Astrocyte of the spinal cord (primary cell): ENCODE measurements at regions not wholly inside any gene's neighbourhood (a gene's known extent, or its start where the extent isn't known, plus 50 kb on each side); places are given as distances from the start of the nearest gene placed in this dataset.

Source experiments
- DNase-seq: peaks from one replicate; pipeline ENCODE4 v3.0.0; 2011; ENCODE audit warnings: low read depth, low spot score
- H3K4me3 ChIP-seq: 2 replicates; pipeline ENCODE4 v1.5.1; 2011; ENCODE audit warnings: low read depth, mild to moderate bottlenecking, low read length, moderate library complexity
- CTCF ChIP-seq: IDR thresholded peaks from 2 replicates; pipeline ENCODE4 v1.5.1; 2012; ENCODE audit warnings: low read depth, mild to moderate bottlenecking, low read length, inconsistent platforms
- in situ Hi-C: cut with HindIII; loops from 2 replicates; pipeline ENCODE4 v1.10.0; 2017; ENCODE audit warnings: low sequenced_read_pairs

DNA sequence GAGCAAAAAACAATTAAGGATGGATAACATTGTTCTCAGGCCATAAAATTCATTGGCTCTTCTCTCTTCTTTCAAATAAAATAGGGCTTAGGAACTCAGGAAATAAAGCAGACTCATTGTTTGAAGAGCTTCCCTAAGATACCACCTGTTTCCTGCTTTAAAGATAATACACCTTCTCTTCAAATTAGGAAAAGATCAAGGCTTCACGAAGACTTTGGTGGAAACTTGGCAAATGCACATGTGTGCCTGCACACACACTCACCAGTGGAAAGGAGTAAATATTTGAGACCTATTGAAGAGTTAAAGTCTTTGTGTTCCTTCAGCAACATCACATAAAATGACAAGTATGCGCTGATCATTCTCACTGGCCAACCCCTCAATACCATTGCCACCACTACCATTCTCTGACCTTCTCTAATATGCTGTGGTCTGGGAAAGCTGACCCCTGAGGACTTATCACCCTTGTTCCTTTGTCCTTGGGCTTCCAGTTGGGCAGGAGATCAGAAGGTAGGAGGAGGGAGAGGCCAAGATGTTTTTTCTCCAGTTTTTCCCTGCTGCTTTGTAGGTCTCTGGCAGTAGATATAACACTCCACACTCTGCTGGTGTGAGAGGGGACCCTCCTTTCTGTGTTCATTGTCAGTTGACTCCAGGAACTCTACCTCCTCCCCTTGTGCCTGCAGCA is 53.5 kb upstream of the SPOPL start:
- no peak for DNase-seq
- no peak overlapping the region for H3K4me3 ChIP-seq
- in situ Hi-C loops = no loop called here
- TF ChIP-seq CTCF = no peak
